Keratinocyte (primary cell): ENCODE measurements at regions not wholly inside any gene's neighbourhood (a gene's known extent, or its start where the extent isn't known, plus 50 kb on each side); places are given as distances from the start of the nearest gene placed in this dataset.

Source experiments
- CTCF ChIP-seq, 3 experiments: IDR thresholded peaks in 1 of 3; conservative IDR thresholded peaks in 1 of 3; optimal IDR thresholded peaks in 1 of 3; 2 replicates in 2 of 3; 3 replicates in 1 of 3; pipeline versions ENCODE3 to v1.5.1; 2011; ENCODE audit warnings: low read length in 3 of 3, mild to moderate bottlenecking in 3 of 3, moderate library complexity in 2 of 3, control low read depth in 1 of 3, inconsistent platforms in 1 of 3; ENCODE audit not compliant: insufficient read depth in 2 of 3; ENCODE audit errors: extremely low read depth in 1 of 3
- EZH2 ChIP-seq: IDR thresholded peaks from one replicate; pipeline ENCODE4 v1.6.1; 2012; ENCODE audit warnings: inconsistent platforms, mild to moderate bottlenecking, low read length, moderate library complexity

- no peak for TF ChIP-seq CTCF (optimal IDR thresholded peaks at IDR 0.05 in 1 of 3, IDR thresholded peaks at IDR 0.05 in 1 of 3, conservative IDR thresholded peaks at IDR 0.05 in 1 of 3; ENCODE audit: extremely low read depth in 1 of 3, insufficient read depth in 2 of 3, low read length in 3 of 3)
- no peak for TF ChIP-seq EZH2
Measured at GRCh38 chr12:115528466-115528865, 749.0 kb downstream of the MED13L start.
